GM21786 (cell line): ENCODE measurements at regions not wholly inside any gene's neighbourhood (a gene's known extent, or its start where the extent isn't known, plus 50 kb on each side); places are given as distances from the start of the nearest gene placed in this dataset.
"Not testable (repeated sequence)": the region's sequence is repeated elsewhere in the genome, so short reads cannot be mapped to it uniquely, and the experiment has no call there.

Experiments
- ATAC-seq: cut with Tn5 transposase; IDR thresholded peaks from one replicate; pipeline ENCODE4 v1.9.1; 2021; ENCODE audit not compliant: unreplicated experiment

DNA sequence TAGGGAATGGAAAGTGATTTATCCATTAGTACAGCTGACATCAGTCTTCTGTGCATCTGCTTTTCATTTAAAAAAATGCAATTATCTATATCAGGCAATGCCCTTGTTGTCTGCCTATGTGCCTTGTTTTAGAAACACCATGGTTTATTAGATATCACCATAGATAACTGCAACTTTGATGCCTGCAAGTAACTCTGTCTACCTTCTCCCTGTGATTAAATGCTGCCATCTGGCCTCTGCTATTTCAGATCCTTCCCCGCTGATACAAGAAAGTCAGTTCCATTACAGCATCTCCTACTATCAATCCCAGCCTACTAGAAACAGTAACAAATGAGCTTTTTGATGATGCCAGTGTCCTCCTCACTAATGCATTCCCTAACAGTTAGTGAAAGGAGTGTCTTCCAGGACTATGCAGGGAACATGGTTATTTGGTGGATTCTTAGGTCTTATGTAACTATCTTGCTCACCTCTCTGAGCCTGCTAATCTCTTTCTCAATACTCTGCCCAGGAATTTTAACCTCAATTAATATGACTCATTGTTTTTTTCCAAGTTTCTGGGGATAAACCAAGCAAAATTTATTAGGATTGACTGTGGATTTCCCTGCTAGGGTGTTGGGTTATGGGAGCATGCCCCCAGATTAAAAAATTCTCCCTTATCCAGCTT is 444.9 kb downstream of the RAPGEF2 start:
- no peak for ATAC-seq

- no peak for ATAC-seq
Measured at GRCh38 chr4:159549098-159549518, 446.2 kb downstream of the RAPGEF2 start.

GRCh38 chr4:159551281-159551680 is 448.4 kb downstream of the RAPGEF2 start:
- ATAC-seq = no peak

- ATAC-seq = no peak
Measured at GRCh38 chr4:159552979-159553768, 450.3 kb downstream of the RAPGEF2 start.

- ATAC-seq = no peak
Measured at GRCh38 chr4:159555873-159556272, 453.0 kb downstream of the RAPGEF2 start.

GRCh38 chr4:159562366-159562765 is 459.5 kb downstream of the RAPGEF2 start:
- no peak for ATAC-seq

GRCh38 chr4:159563257-159563656 is 460.4 kb downstream of the RAPGEF2 start:
- no peak for ATAC-seq

- no peak for ATAC-seq
Measured at GRCh38 chr4:159564615-159565014, 461.7 kb downstream of the RAPGEF2 start.

GRCh38 chr4:159566786-159567185 is 463.9 kb downstream of the RAPGEF2 start:
- ATAC-seq = no peak

GRCh38 chr4:159577241-159577640 is 474.4 kb downstream of the RAPGEF2 start:
- no peak for ATAC-seq

GRCh38 chr4:159582685-159583084 is 479.8 kb downstream of the RAPGEF2 start:
- no peak for ATAC-seq

- no peak for ATAC-seq
Measured at GRCh38 chr4:159592898-159593556, 490.1 kb downstream of the RAPGEF2 start.

GRCh38 chr4:159593681-159594080 is 490.8 kb downstream of the RAPGEF2 start:
- ATAC-seq = no peak

DNA sequence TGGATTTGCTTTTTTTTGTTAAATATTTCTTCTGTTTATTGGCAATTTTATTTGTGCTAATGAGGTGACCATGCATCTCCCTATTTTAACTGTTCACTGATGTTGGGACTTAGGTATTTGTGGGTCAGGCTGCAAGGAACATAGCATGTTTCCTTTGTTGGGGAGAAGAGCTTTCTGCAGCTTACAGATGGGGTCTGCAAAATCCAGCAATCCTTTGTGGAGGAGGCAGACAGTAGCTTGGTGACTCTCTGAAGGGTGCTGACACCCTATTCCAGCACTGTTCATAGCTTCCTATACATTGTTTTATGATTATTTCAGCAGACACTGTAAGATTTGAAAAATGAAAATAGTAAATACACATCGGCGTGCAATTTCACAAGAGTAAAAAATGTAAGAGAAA is 491.7 kb downstream of the RAPGEF2 start:
- no peak for ATAC-seq

DNA sequence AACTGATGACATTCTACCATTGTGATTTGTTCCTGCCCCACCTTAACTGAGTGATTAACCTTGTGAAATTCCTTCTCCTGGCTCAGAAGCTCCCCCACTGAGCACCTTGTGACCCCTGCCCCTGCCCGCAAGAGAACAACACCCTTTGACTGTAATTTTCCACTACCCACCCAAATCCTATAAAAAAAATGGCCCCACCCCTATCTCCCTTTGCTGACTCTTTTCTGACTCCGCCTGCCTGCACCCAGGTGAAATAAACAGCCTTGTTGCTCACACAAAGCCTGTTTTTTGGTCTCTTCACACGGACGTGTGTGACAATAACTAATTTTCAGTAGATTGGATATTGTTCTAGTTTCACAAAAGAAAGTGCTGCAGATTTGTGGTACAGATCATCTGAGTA is 492.2 kb downstream of the RAPGEF2 start:
- ATAC-seq = not testable (repeated sequence)

DNA sequence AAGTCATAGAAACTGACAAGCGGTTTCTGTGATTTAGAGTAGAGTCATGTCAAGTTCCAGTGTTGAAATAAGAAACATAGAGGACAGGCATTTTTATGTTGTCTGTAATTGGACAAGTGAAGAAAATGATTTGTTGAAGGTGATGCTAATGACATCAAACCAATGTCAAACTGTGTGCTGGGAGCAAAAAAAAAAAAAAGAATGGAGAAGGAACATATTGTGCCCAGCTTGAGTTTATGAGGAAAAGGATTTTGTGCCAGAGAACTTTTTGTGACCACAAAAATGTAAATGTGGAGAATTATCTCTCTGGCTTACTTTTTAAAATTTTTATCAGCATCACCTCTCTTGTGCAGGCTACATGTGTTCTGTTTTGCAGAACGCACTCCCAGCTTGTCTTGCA is 495.7 kb downstream of the RAPGEF2 start:
- no peak for ATAC-seq

DNA sequence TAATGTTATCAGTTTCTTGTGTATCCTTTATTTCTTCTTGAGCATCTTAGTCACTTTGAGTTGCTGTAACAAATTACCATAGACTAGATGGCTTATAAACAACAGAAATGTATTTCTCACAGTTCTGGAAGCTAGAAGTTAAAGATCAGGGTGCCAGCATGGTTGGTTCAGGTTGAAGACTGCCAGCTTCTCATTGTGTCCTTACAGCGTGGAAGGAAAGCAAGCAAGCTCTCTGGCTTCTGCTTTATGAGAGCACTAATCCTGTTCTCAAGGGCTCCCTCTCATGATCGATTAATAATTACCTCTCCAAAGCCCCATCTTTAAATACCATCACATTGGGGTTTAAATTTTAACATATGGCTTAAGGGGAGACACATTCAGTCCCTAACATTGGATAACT is 497.2 kb downstream of the RAPGEF2 start:
- ATAC-seq = no peak

- no peak for ATAC-seq
Measured at GRCh38 chr4:159604781-159605180, 501.9 kb downstream of the RAPGEF2 start.

DNA sequence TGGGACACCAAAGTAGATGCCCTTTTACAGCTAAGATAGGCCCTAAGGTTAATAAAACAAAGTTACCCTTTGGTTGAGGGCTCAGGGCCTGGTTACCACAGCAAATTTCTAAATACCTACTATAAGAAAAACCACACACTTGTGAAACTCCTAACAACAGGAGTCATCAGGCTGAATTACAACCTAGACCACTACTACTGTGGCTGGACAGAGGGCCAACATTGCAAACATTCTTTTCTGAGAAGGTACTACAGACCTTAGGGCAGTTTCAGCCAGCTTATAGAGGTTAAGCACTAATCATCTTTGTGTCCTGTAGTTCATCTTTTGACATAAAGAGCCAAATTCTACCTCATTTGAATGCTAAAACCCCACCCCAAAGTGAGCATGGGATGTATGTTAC is 504.0 kb downstream of the RAPGEF2 start:
- no peak for ATAC-seq

GRCh38 chr4:159607809-159608208 is 504.9 kb downstream of the RAPGEF2 start:
- ATAC-seq = no peak

GRCh38 chr4:159608436-159608835 is 505.6 kb downstream of the RAPGEF2 start:
- ATAC-seq = no peak

- ATAC-seq = no peak
Measured at GRCh38 chr4:159632031-159632430, 529.2 kb downstream of the RAPGEF2 start.
